PFSK-1 (cell line): ENCODE measurements at regions not wholly inside any gene's neighbourhood (a gene's known extent, or its start where the extent isn't known, plus 50 kb on each side); places are given as distances from the start of the nearest gene placed in this dataset.

Experiments used
- FOXP2 ChIP-seq: optimal IDR thresholded peaks from 2 replicates; pipeline ENCODE3; 2011; ENCODE audit warnings: borderline replicate concordance, control low read depth, inconsistent platforms; ENCODE audit not compliant: insufficient read depth; ENCODE audit errors: extremely low read length, extremely low read depth
- POLR2AphosphoS5 ChIP-seq: IDR thresholded peaks from 2 replicates; pipeline ENCODE4 v1.6.1; 2012; ENCODE audit warnings: low read depth, mild to moderate bottlenecking, control low read depth, low read length, moderate library complexity
- SIN3A ChIP-seq: IDR thresholded peaks from 2 replicates; pipeline ENCODE4 v1.6.1; 2012; ENCODE audit warnings: mild to moderate bottlenecking, low read length, moderate library complexity, borderline replicate concordance; ENCODE audit not compliant: insufficient read depth
- TAF1 ChIP-seq: IDR thresholded peaks from 2 replicates; pipeline ENCODE4 v1.6.1; 2012; ENCODE audit warnings: low read length, control low read depth, borderline replicate concordance; ENCODE audit not compliant: insufficient read depth
- TF ChIP-seq, protein P1 (sequence below), 2 experiments: IDR thresholded peaks; 2 replicates each; pipeline versions ENCODE4 v1.6.1 to v1.8.0; 2011 to 2012; ENCODE audit warnings: low read depth in 2 of 2, low read length in 2 of 2, control low read depth in 1 of 2, inconsistent platforms in 1 of 2, mild to moderate bottlenecking in 1 of 2, moderate library complexity in 1 of 2; ENCODE audit not compliant: insufficient read depth in 1 of 2

DNA sequence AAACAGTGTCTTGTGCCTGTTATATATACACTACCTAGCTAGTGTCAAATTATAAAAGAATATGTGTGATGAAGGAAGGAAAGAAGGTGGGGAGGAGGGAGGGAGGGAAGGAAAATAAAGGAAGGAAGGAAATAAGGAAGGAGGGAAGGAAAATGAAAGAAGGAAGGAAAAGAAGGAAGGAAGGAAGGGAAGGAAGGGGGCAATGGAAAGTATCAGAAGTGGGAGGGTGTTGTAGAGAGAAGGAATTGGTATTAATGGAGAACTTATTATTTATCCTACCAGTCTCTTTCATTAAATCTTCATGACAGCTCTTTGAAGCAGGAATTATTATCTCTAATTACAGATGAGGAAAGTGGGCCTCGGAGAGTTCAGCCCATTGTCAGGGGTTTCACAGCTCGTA is 202.4 kb downstream of the SAMD5 start:
- TF ChIP-seq, protein P1, sequence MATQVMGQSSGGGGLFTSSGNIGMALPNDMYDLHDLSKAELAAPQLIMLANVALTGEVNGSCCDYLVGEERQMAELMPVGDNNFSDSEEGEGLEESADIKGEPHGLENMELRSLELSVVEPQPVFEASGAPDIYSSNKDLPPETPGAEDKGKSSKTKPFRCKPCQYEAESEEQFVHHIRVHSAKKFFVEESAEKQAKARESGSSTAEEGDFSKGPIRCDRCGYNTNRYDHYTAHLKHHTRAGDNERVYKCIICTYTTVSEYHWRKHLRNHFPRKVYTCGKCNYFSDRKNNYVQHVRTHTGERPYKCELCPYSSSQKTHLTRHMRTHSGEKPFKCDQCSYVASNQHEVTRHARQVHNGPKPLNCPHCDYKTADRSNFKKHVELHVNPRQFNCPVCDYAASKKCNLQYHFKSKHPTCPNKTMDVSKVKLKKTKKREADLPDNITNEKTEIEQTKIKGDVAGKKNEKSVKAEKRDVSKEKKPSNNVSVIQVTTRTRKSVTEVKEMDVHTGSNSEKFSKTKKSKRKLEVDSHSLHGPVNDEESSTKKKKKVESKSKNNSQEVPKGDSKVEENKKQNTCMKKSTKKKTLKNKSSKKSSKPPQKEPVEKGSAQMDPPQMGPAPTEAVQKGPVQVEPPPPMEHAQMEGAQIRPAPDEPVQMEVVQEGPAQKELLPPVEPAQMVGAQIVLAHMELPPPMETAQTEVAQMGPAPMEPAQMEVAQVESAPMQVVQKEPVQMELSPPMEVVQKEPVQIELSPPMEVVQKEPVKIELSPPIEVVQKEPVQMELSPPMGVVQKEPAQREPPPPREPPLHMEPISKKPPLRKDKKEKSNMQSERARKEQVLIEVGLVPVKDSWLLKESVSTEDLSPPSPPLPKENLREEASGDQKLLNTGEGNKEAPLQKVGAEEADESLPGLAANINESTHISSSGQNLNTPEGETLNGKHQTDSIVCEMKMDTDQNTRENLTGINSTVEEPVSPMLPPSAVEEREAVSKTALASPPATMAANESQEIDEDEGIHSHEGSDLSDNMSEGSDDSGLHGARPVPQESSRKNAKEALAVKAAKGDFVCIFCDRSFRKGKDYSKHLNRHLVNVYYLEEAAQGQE (IDR thresholded peaks at IDR 0.05; ENCODE audit: insufficient read depth in 1 of 2, low read depth in 2 of 2, low read length in 2 of 2) = no peak
- TF ChIP-seq FOXP2 (no peak), SIN3A (no peak), POLR2AphosphoS5 (no peak), TAF1 (no peak)

GRCh38 chr6:147711476-147711875 is 203.0 kb downstream of the SAMD5 start:
- TF ChIP-seq POLR2AphosphoS5 = no peak
- TF ChIP-seq TAF1 = no peak
- TF ChIP-seq SIN3A = no peak
- TF ChIP-seq, protein P1 (IDR thresholded peaks at IDR 0.05; ENCODE audit: insufficient read depth in 1 of 2, low read depth in 2 of 2, low read length in 2 of 2) = no peak
- TF ChIP-seq FOXP2 = no peak

GRCh38 chr6:147712841-147713240 is 204.4 kb downstream of the SAMD5 start:
- TF ChIP-seq FOXP2 (no peak), TAF1 (no peak), SIN3A (no peak), POLR2AphosphoS5 (no peak)
- TF ChIP-seq, protein P1 (IDR thresholded peaks at IDR 0.05; ENCODE audit: insufficient read depth in 1 of 2, low read depth in 2 of 2, low read length in 2 of 2) = no peak

- TF ChIP-seq SIN3A (no peak), POLR2AphosphoS5 (no peak), TAF1 (no peak), FOXP2 (no peak)
- TF ChIP-seq, protein P1 (IDR thresholded peaks at IDR 0.05; ENCODE audit: insufficient read depth in 1 of 2, low read depth in 2 of 2, low read length in 2 of 2) = no peak
These were observed 206.5 kb downstream of the SAMD5 start for GRCh38 chr6:147715035-147715434.

DNA sequence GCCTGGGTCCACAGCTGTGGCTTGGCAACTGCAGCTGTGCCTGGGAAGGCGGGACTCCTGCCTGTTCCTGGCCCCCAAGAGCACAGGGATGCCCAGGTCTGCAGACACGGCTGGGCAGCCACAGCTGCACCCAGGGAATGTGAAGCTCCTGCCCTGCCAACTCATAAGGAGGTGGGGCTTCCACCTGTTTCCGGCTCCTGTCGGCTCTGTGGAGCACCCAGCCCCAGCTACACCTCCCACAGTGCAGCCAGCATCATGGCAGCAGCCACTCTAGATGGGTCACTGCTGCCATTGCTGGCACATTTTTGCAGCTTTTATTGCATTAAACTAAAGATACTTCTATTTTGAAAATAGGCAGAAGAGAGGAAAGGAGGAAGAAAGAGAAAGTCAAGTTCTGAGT is 207.9 kb downstream of the SAMD5 start:
- TF ChIP-seq POLR2AphosphoS5 (no peak), SIN3A (no peak), FOXP2 (no peak), TAF1 (no peak)
- TF ChIP-seq, protein P1 (IDR thresholded peaks at IDR 0.05; ENCODE audit: insufficient read depth in 1 of 2, low read depth in 2 of 2, low read length in 2 of 2) = no peak
